Loucy (cell line): ENCODE measurements at regions not wholly inside any gene's neighbourhood (a gene's known extent, or its start where the extent isn't known, plus 50 kb on each side); places are given as distances from the start of the nearest gene placed in this dataset.

Experiments
- H2AFZ ChIP-seq: fragments of 200-600 bp; sonication (generic); 2 replicates; pipeline ENCODE4 v1.6.0; 2016; ENCODE audit warnings: antibody characterized with exemption, mild to moderate bottlenecking, low read length, moderate library complexity
- H3F3A ChIP-seq: fragments of 200-600 bp; 2 replicates; pipeline ENCODE4 v1.6.0; 2016; ENCODE audit warnings: antibody characterized with exemption, low read depth, mild to moderate bottlenecking
- H3K27me3 ChIP-seq: fragments of 200-600 bp; sonication (generic); 2 replicates; pipeline ENCODE4 v1.6.1; 2014; ENCODE audit warnings: low read length, mild to moderate bottlenecking; ENCODE audit not compliant: insufficient read depth, poor library complexity, severe bottlenecking
- H3K36me3 ChIP-seq: fragments of 200-600 bp; sonication (generic); 2 replicates; pipeline ENCODE4 v1.6.1; 2016; ENCODE audit warnings: low read length; ENCODE audit not compliant: insufficient read depth
- H3K4me1 ChIP-seq: fragments of 200-600 bp; sonication (generic); 2 replicates; pipeline ENCODE4 v1.5.1; 2014; ENCODE audit warnings: low read length, mild to moderate bottlenecking; ENCODE audit not compliant: insufficient read depth, poor library complexity, severe bottlenecking
- H3K4me2 ChIP-seq: fragments of 200-600 bp; sonication (generic); 2 replicates; pipeline ENCODE4 v1.6.0; 2014; ENCODE audit warnings: antibody characterized with exemption, low read length, low read depth, mild to moderate bottlenecking; ENCODE audit not compliant: poor library complexity, severe bottlenecking
- H3K4me3 ChIP-seq: fragments of 200-600 bp; sonication (generic); 2 replicates; pipeline ENCODE4 v1.5.1; 2014; ENCODE audit warnings: low read length, mild to moderate bottlenecking, mixed read lengths; ENCODE audit not compliant: poor library complexity, severe bottlenecking
- H3K79me2 ChIP-seq: fragments of 200-600 bp; sonication (generic); 2 replicates; pipeline ENCODE4 v1.6.1; 2014; ENCODE audit warnings: low read length; ENCODE audit not compliant: insufficient read depth
- H3K9ac ChIP-seq: fragments of 200-600 bp; sonication (generic); 2 replicates; pipeline ENCODE4 v1.6.0; 2014; ENCODE audit warnings: mild to moderate bottlenecking, low read depth, low read length, moderate library complexity; ENCODE audit not compliant: poor library complexity, severe bottlenecking
- H3K9me2 ChIP-seq: fragments of 200-600 bp; sonication (generic); replicated peaks from 2 replicates; pipeline ENCODE4 v1.6.1; 2016; ENCODE audit warnings: low read depth, low read length, mixed read lengths
- H3K9me3 ChIP-seq: fragments of 200-600 bp; sonication (generic); 2 replicates; pipeline ENCODE4 v1.6.1; 2014; ENCODE audit warnings: mild to moderate bottlenecking, antibody characterized with exemption, low read length, low read depth; ENCODE audit not compliant: insufficient read depth
- H4K20me1 ChIP-seq: fragments of 200-600 bp; sonication (generic); 2 replicates; pipeline ENCODE4 v1.6.0; 2014; ENCODE audit warnings: antibody characterized with exemption, low read length, mild to moderate bottlenecking; ENCODE audit not compliant: insufficient read depth, poor library complexity, severe bottlenecking
- CTCF ChIP-seq: fragments of 200-600 bp; sonication (generic); conservative IDR thresholded peaks from 2 replicates; pipeline ENCODE4 v1.5.1; 2014; ENCODE audit warnings: mild to moderate bottlenecking, antibody characterized with exemption, low read length
- EZH2phosphoT487 ChIP-seq: fragments of 200-600 bp; IDR thresholded peaks from 2 replicates; pipeline ENCODE4 v1.6.1; 2018; ENCODE audit warnings: antibody characterized with exemption, mild to moderate bottlenecking, moderate library complexity, borderline replicate concordance

- H3K4me1 ChIP-seq, result peaks cover 70% of the 10 kb centered on the region
- peaks cover 8% of the 10 kb centered on the region for H3F3A ChIP-seq
- H3K79me2 ChIP-seq, result peaks cover 97% of the 10 kb centered on the region
- H3K36me3 ChIP-seq, result peaks cover 21% of the 10 kb centered on the region; the same call in 1 of the 2 replicates
- peak overlapping the region; percentile 38 for H3K9ac ChIP-seq
- H3K9me2 ChIP-seq, result no peaks in the 10 kb centered on the region
- peaks cover 86% of the 10 kb centered on the region for H4K20me1 ChIP-seq
- no peaks in the 10 kb centered on the region for H3K9me3 ChIP-seq
- no peaks in the 10 kb centered on the region for H3K27me3 ChIP-seq
- no peak for TF ChIP-seq EZH2phosphoT487
- H3K4me2 ChIP-seq, result peak overlapping the region; percentile 16
- no peak overlapping the region for H2AFZ ChIP-seq
- H3K4me3 ChIP-seq, result no peak overlapping the region
These were observed 322.1 kb downstream of the SEC14L1 start for GRCh38 chr17:77462553-77463497.

- H3K9me2 ChIP-seq, result no peaks in the 10 kb centered on the region
- H2AFZ ChIP-seq, result no peak overlapping the region
- H3K4me3 ChIP-seq, result peak overlapping the region; percentile 70
- peaks cover 97% of the 10 kb centered on the region for H3K79me2 ChIP-seq
- H3K36me3 ChIP-seq, result peaks cover 40% of the 10 kb centered on the region; the same call in 1 of the 2 replicates
- no peaks in the 10 kb centered on the region for H3K9me3 ChIP-seq
- H4K20me1 ChIP-seq, result peaks cover 87% of the 10 kb centered on the region
- H3K4me1 ChIP-seq, result peaks cover 55% of the 10 kb centered on the region
- TF ChIP-seq CTCF (no peak), EZH2phosphoT487 (no peak)
- peak overlapping the region; percentile 71 for H3K9ac ChIP-seq
- H3K27me3 ChIP-seq, result no peaks in the 10 kb centered on the region
- H3K4me2 ChIP-seq, result peak overlapping the region; percentile 90
- peaks cover 8% of the 10 kb centered on the region for H3F3A ChIP-seq
These were observed 324.2 kb downstream of the SEC14L1 start for GRCh38 chr17:77464988-77465357.

- Histone ChIP-seq H3K4me2 (peak overlapping the region; percentile 90), H4K20me1 (peaks cover 87% of the 10 kb centered on the region), H3K4me3 (peak overlapping the region; percentile 70), H3F3A (peaks cover 8% of the 10 kb centered on the region), H2AFZ (no peak overlapping the region), H3K27me3 (no peaks in the 10 kb centered on the region), H3K9ac (peak overlapping the region; percentile 71), H3K9me2 (no peaks in the 10 kb centered on the region), H3K79me2 (peaks cover 97% of the 10 kb centered on the region), H3K9me3 (no peaks in the 10 kb centered on the region), H3K4me1 (peaks cover 50% of the 10 kb centered on the region), H3K36me3 (peaks cover 45% of the 10 kb centered on the region; the same call in 1 of the 2 replicates)
- TF ChIP-seq CTCF (no peak), EZH2phosphoT487 (no peak)
These were observed 324.7 kb downstream of the SEC14L1 start for GRCh38 chr17:77465358-77466041.
